ENCODE measurements at regions not wholly inside any gene's neighbourhood (a gene's known extent, or its start where the extent isn't known, plus 50 kb on each side); places are given as distances from the start of the nearest gene placed in this dataset.
"Not testable (repeated sequence)": the region's sequence is repeated elsewhere in the genome, so short reads cannot be mapped to it uniquely, and the experiment has no call there.

GRCh38 chr9:135304886-135305285 lies 174.7 kb upstream of the PPP1R26 start:
- Histone ChIP-seq H3K27me3 (no peaks in the 10 kb centered on the region), H3K4me3 (no peak overlapping the region), H3K4me1 (peaks cover 5% of the 10 kb centered on the region), H3K36me3 (no peaks in the 10 kb centered on the region), H3K27ac (no peak overlapping the region), H3K9me3 (no peaks in the 10 kb centered on the region)
- no peak for TF ChIP-seq POLR2A (IDR thresholded peaks at IDR 0.05)
- no peak for TF ChIP-seq POLR2AphosphoS5 (IDR thresholded peaks at IDR 0.05; ENCODE audit: insufficient read depth in 1 of 2, low read depth in 1 of 2)
- no peak for TF ChIP-seq CTCF (IDR thresholded peaks at IDR 0.05)
- peak in 1 of 2 donors; percentile 55 for DNase-seq (ENCODE audit: extremely low spot score in 2 of 2)
- intact Hi-C loops (cut with DNase I) = no loop called here

DNA sequence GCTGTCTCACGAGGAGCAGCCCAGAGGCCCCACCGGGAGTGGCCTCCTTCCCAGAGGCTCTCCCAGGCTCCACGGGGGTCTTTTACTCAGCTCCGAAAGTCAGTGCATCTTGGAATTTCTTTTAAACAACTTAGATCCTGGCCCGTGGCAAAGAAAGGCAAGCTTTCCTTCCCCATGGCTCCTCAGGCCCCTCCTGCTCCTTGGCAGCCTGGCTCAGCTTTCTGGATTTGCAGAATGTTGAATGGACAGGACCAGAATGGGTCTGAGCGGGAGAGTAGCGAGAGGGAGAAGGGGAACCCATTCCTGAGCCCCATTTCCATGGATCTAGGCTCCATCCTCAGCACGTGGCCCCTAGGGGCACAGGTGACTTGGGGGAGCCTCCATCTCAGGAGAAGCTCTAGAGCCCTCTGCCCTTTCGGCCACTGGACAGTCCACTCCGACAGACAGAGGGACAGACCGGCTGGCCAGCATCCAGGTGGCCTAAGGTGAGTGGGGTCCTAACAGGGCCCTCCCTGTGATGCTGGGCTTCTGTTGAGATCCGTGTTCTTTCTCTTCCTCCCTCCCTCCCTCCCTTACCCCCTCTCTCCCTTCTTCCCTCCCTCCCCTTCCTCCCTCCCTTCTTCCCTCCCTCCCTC lies 173.9 kb upstream of the PPP1R26 start:
- Histone ChIP-seq H3K27me3 (no peaks in the 10 kb centered on the region), H3K4me3 (no peak overlapping the region)
- peak in 1 of 2 donors; percentile 49 for DNase-seq (ENCODE audit: extremely low spot score in 2 of 2)

GRCh38 chr9:135306699-135307098 lies 172.9 kb upstream of the PPP1R26 start:
- Histone ChIP-seq H3K36me3 (no peaks in the 10 kb centered on the region), H3K27ac (no peak overlapping the region), H3K9me3 (no peaks in the 10 kb centered on the region), H3K27me3 (no peaks in the 10 kb centered on the region), H3K4me1 (peaks cover 5% of the 10 kb centered on the region), H3K4me3 (no peak overlapping the region)
- peak in 1 of 2 donors; percentile 84 for DNase-seq (ENCODE audit: extremely low spot score in 2 of 2)
- intact Hi-C loops (cut with DNase I) = no loop called here
- TF ChIP-seq POLR2A (IDR thresholded peaks at IDR 0.05) (no peak), CTCF (IDR thresholded peaks at IDR 0.05) (no peak), POLR2AphosphoS5 (IDR thresholded peaks at IDR 0.05; ENCODE audit: insufficient read depth in 1 of 2, low read depth in 1 of 2) (no peak)

More for the DNA sequence above, 173.9 kb upstream of the PPP1R26 start:
- Histone ChIP-seq H3K4me1 (peaks cover 5% of the 10 kb centered on the region), H3K9me3 (no peaks in the 10 kb centered on the region), H3K27ac (no peak overlapping the region), H3K36me3 (no peaks in the 10 kb centered on the region)
- TF ChIP-seq POLR2A (IDR thresholded peaks at IDR 0.05) (no peak), CTCF (IDR thresholded peaks at IDR 0.05) (no peak)
- intact Hi-C loops (cut with DNase I) = no loop called here

- Histone ChIP-seq H3K27me3 (no peaks in the 10 kb centered on the region), H3K36me3 (no peaks in the 10 kb centered on the region)
These were observed 172.3 kb upstream of the PPP1R26 start for GRCh38 chr9:135307300-135307699.

DNA sequence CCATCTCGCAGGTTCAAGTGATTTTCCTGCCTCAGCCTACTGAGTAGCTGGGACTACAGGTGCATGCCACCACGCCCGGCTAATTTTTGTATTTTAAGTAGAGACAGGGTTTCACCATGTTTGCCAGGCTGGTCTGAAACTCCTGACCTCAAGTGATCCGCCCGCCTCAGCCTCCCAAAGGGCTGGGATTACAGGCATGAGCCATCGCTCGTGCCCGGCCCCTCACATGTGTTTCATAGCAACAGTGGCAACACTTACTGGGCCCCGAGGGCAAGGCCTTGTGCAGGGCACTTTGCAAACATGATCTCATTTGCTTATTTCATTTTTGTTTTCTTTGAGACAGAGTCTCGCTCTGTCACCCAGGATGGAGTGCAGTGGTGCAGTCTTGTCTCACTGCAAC lies 171.7 kb upstream of the PPP1R26 start:
- H3K27ac ChIP-seq; H3K27me3 ChIP-seq; H3K4me1 ChIP-seq; intact Hi-C loops (cut with DNase I); H3K9me3 ChIP-seq; H3K36me3 ChIP-seq; H3K4me3 ChIP-seq: not testable (repeated sequence)
- peak in 1 of 2 donors; percentile 79 for DNase-seq (ENCODE audit: extremely low spot score in 2 of 2)

More at GRCh38 chr9:135307300-135307699, 172.3 kb upstream of the PPP1R26 start:
- Histone ChIP-seq H3K9me3 (no peaks in the 10 kb centered on the region), H3K4me1 (peaks cover 5% of the 10 kb centered on the region), H3K4me3 (no peak overlapping the region), H3K27ac (no peak overlapping the region)
- DNase-seq (ENCODE audit: extremely low spot score in 2 of 2) = peak in 1 of 2 donors; percentile 64
- TF ChIP-seq CTCF (IDR thresholded peaks at IDR 0.05) (no peak), POLR2AphosphoS5 (IDR thresholded peaks at IDR 0.05; ENCODE audit: insufficient read depth in 1 of 2, low read depth in 1 of 2) (no peak), POLR2A (IDR thresholded peaks at IDR 0.05) (no peak)
- intact Hi-C loops (cut with DNase I) = no loop called here

Measured in vagina (tissue), 2 donors.